ENCODE measurements at regions not wholly inside any gene's neighbourhood (a gene's known extent, or its start where the extent isn't known, plus 50 kb on each side); places are given as distances from the start of the nearest gene placed in this dataset.
"Not testable (repeated sequence)": the region's sequence is repeated elsewhere in the genome, so short reads cannot be mapped to it uniquely, and the experiment has no call there.

DNA sequence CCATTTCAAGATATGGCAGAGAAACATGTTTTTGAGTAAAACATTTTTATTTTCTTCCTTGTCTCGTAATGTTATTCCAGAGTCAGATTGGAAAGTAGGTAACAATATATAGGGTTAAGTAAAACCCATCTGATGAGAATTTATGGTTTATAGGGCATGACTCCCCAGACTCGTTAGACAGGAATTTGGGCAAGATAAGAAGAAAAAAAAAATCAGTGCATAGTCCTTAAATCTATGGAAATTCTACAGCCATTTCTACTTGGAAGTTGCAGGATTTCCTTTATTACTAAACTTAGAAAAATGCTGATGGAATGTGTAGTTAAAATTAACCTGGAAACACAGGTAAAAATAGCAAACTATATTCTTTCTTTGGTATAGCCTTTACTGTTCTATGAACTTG is 366.1 kb upstream of the MAGEB16 start:
- no peak overlapping the region for H3K4me3 ChIP-seq
- TF ChIP-seq, protein P1, sequence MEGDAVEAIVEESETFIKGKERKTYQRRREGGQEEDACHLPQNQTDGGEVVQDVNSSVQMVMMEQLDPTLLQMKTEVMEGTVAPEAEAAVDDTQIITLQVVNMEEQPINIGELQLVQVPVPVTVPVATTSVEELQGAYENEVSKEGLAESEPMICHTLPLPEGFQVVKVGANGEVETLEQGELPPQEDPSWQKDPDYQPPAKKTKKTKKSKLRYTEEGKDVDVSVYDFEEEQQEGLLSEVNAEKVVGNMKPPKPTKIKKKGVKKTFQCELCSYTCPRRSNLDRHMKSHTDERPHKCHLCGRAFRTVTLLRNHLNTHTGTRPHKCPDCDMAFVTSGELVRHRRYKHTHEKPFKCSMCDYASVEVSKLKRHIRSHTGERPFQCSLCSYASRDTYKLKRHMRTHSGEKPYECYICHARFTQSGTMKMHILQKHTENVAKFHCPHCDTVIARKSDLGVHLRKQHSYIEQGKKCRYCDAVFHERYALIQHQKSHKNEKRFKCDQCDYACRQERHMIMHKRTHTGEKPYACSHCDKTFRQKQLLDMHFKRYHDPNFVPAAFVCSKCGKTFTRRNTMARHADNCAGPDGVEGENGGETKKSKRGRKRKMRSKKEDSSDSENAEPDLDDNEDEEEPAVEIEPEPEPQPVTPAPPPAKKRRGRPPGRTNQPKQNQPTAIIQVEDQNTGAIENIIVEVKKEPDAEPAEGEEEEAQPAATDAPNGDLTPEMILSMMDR (IDR thresholded peaks at IDR 0.05) = no peak
- no peak for TF ChIP-seq POLR2A (IDR thresholded peaks at IDR 0.05)
- H3K27ac ChIP-seq = no peak overlapping the region
- no peak for DNase-seq
- H3K27me3 ChIP-seq = no peaks in the 10 kb centered on the region
- H3K4me1 ChIP-seq = no peaks in the 10 kb centered on the region
- H3K9me3 ChIP-seq = peaks cover 0 to 5% (median 0%) of the 10 kb centered on the region in 4 donors
- no peaks in the 10 kb centered on the region for H3K36me3 ChIP-seq

DNA sequence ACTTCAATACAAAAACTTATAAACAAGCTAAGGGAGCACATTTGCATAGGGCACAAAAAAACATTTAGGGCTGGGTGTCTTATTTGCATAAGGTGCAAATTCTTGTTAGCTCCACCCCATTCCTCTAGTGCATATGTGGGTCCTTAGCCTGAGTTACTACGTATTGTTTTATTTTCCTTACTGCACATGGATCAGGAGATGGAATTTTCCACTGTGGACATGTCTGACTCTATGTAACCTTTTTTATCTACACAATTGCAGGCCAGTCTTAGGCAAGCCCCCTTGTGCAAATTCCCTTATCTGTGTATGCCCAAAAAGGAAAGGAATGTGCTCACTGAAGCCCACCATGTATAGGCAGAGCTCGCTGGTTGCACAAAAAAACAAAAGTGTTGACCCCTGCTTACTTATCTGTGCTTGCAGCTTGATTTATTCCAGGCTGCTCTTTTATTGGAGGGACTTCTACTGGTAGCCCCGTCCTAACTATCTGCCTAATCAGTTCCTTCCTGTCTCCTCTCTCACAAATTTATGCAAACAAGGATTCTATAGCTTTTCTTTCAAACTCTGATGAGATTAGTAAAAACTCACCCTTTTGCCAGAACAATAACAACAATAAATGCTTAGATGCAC is 359.0 kb upstream of the MAGEB16 start:
- no peak for DNase-seq
- H3K36me3 ChIP-seq = no peaks in the 10 kb centered on the region
- H3K27ac ChIP-seq = no peak overlapping the region
- no peaks in the 10 kb centered on the region for H3K27me3 ChIP-seq
- TF ChIP-seq, protein P1 (IDR thresholded peaks at IDR 0.05) = no peak
- TF ChIP-seq POLR2A (IDR thresholded peaks at IDR 0.05) = no peak
- no peak overlapping the region for H3K4me3 ChIP-seq
- H3K9me3 ChIP-seq = no peaks in the 10 kb centered on the region
- no peaks in the 10 kb centered on the region for H3K4me1 ChIP-seq

DNA sequence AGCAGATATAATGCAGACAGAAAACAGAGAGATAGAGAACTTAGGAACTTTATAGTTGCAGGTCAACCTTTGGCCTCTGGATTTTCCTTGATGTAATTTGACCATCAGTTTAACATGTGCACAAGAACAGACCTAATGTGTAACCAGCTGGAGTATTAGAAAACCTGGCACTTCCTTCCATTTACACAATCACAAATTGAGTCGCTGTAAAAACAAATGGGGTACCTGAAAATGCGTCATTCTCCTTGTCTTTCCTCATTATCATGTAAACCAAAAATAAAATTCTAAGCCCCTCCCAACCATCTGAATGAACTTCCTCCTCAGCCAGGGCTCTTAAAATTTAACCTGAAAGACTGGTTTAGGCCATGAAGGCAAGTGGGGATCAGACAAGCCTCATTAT is 358.4 kb upstream of the MAGEB16 start:
- DNase-seq = no peak
- Histone ChIP-seq H3K27ac (no peak overlapping the region), H3K36me3 (no peaks in the 10 kb centered on the region), H3K4me1 (no peaks in the 10 kb centered on the region), H3K9me3 (no peaks in the 10 kb centered on the region), H3K4me3 (no peak overlapping the region), H3K27me3 (no peaks in the 10 kb centered on the region)
- TF ChIP-seq, protein P1 (IDR thresholded peaks at IDR 0.05) = no peak
- no peak for TF ChIP-seq POLR2A (IDR thresholded peaks at IDR 0.05)

DNA sequence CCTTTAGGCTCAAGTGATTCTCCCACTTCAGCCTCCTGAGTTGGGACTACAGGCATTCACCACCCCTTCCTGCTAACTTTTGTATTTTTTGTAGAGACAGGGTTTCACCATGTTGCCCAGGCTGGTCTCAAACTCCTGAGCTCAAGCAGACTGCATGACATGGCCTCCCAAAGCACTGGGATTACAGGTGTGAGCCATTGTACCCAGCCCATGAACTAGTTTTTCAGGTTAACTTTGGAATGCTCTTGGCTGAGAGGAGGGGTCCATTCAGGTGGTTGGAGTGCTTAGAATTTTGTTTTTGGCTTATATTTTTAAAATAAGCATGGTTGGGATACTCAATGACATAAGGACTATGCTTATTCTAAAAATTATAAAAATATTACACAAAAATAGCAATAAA is 355.7 kb upstream of the MAGEB16 start:
- H3K4me1 ChIP-seq = no peaks in the 10 kb centered on the region
- no peak overlapping the region for H3K27ac ChIP-seq
- H3K4me3 ChIP-seq = no peak overlapping the region
- no peak for DNase-seq
- H3K9me3 ChIP-seq = no peaks in the 10 kb centered on the region
- no peak for TF ChIP-seq POLR2A (IDR thresholded peaks at IDR 0.05)
- TF ChIP-seq, protein P1 (IDR thresholded peaks at IDR 0.05) = no peak
- no peaks in the 10 kb centered on the region for H3K27me3 ChIP-seq
- H3K36me3 ChIP-seq = no peaks in the 10 kb centered on the region

DNA sequence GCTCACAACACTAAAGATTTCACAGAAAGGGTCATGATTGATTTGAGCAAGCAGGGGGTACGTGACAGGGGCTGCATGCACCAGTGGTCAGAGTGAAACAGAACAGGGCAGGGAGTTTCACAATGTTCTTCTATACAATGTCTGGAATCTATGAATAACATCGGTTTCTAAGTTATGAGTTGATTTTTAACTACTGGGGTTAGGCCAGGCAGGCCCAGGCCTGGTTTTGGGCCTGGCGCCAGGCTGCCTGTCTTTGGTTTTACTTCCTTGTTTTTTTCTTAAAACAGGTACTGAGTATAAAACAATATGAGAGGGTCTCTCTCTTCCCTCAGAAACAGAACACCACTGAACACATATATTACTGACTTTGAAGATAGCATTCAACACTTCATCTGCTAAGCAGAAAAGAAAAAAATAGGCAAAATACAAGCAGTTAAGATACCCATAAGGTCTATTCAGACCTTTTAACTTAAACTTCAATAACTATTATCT is 355.0 kb upstream of the MAGEB16 start:
- not testable (repeated sequence) for H3K9me3 ChIP-seq, H3K4me1 ChIP-seq, H3K27ac ChIP-seq, H3K4me3 ChIP-seq, H3K27me3 ChIP-seq, H3K36me3 ChIP-seq
- DNase-seq = peak in 2 of 3 donors; percentile 16 to 53

DNA sequence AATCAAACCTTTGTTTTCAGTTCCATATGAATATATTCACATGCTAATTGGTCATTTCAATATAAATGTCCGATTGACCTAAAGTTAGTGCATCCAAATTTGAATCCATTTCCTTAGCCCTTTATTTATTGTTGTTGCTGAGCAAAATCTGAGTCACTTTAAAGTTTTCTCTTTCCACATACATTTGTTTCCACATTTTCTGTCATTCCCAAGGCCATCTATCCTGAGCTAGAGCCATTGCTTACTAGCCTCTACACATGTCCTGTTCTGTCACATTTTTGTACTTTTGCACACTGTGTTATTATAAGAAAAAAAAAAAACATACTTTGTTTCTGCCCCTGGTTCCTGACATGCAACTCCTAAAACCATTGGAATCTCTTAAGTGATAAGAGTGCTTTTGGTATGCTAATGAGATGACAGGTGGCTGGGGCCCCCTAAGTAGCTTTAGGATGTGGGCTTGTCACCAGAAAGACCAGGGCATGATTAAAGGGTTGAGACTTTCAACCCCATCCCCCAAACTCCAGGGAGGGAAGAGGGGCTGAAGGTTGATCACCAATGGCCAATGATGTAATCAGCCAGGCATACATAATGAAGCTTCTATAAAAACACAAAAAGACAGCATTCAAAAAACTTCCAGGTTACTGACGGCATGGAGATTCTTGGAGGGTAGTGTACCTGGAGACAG is 353.3 kb upstream of the MAGEB16 start:
- Histone ChIP-seq H3K9me3 (no peaks in the 10 kb centered on the region), H3K4me1 (no peaks in the 10 kb centered on the region), H3K4me3 (no peak overlapping the region), H3K27ac (no peak overlapping the region), H3K36me3 (no peaks in the 10 kb centered on the region), H3K27me3 (no peaks in the 10 kb centered on the region)
- DNase-seq = no peak
- no peak for TF ChIP-seq POLR2A (IDR thresholded peaks at IDR 0.05)
- TF ChIP-seq, protein P1 (IDR thresholded peaks at IDR 0.05) = no peak

Measured in Peyer's patch (tissue), 4 donors.